ENCODE measurements at regions not wholly inside any gene's neighbourhood (a gene's known extent, or its start where the extent isn't known, plus 50 kb on each side); places are given as distances from the start of the nearest gene placed in this dataset.

- no peak overlapping the region for H3K4me3 ChIP-seq (ENCODE audit: low read depth, low read length)
- no peak for TF ChIP-seq CTCF (IDR thresholded peaks at IDR 0.05; ENCODE audit: low read depth, low read length)
Measured at GRCh38 chr5:117519957-117520500, 945.4 kb upstream of the SEMA6A start.

- TF ChIP-seq CTCF (IDR thresholded peaks at IDR 0.05; ENCODE audit: low read depth, low read length) = no peak
Measured at GRCh38 chr5:117504305-117504704, 929.7 kb upstream of the SEMA6A start.

DNA sequence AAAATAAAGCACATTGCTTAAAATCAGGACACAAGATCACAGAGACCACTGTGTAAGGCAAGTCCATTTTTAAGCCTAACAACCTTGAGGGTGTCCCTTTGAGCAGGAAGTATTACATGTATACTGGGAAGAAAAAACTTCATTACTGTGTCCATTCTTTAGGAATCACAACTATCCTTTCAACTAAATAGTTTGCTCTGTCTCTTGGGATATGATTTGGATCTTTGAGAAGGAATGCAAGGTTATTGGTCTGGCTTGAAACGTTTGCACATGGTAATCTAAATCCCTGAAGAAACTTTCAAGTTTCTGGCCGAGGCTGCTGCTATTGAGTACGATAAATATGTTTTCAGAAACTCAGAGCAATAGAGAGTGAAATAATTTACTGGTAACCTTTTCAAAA lies 923.0 kb upstream of the SEMA6A start:
- no peak for TF ChIP-seq CTCF (IDR thresholded peaks at IDR 0.05; ENCODE audit: low read depth, low read length)
- H3K4me3 ChIP-seq (ENCODE audit: low read depth, low read length) = no peak overlapping the region

More at GRCh38 chr5:117504305-117504704, 929.7 kb upstream of the SEMA6A start:
- H3K4me3 ChIP-seq (ENCODE audit: low read depth, low read length) = no peak overlapping the region

- no peak overlapping the region for H3K4me3 ChIP-seq (ENCODE audit: low read depth, low read length)
- TF ChIP-seq CTCF (IDR thresholded peaks at IDR 0.05; ENCODE audit: low read depth, low read length) = no peak
Measured at GRCh38 chr5:117496801-117497200, 922.2 kb upstream of the SEMA6A start.

DNA sequence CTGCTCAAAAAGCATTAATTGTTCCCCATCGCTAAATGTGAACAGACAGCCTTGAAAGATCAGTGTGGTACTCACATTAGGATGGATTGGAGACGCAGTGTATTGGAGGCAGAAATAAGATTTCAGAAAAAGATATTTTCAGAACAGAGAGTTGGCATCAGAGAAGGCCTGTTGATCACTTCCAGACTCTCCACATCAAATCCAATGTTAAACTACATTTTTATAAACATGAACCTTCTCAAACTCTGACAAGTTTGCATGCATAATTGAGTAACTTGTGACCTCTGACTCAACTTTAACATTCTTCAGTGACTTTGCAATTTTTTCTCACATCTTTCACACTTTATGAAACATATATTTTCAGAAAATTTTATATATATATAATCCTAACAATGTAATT lies 919.6 kb upstream of the SEMA6A start:
- TF ChIP-seq CTCF (IDR thresholded peaks at IDR 0.05; ENCODE audit: low read depth, low read length) = no peak
- no peak overlapping the region for H3K4me3 ChIP-seq (ENCODE audit: low read depth, low read length)

GRCh38 chr5:117488976-117489500 lies 914.4 kb upstream of the SEMA6A start:
- H3K4me3 ChIP-seq (ENCODE audit: low read depth, low read length) = no peak overlapping the region
- no peak for TF ChIP-seq CTCF (IDR thresholded peaks at IDR 0.05; ENCODE audit: low read depth, low read length)

DNA sequence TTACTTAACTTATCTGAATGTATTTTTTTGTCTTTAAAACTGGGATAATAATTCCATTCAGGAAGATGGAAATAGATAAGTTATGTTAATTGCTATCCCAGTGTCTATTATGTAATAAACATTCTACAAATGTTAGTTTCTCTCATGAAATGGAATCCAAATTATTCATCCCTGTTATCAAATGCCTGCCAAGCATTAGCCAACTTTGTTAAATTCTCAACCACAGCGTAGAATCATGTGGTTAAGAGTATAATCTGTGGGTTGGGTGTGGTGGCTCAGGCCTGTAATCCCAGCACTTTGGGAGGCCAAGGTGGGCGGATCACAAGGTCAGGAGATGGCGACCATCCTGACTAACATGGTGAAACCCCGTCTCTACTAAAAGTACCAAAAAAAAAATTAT lies 912.9 kb upstream of the SEMA6A start:
- TF ChIP-seq CTCF (IDR thresholded peaks at IDR 0.05; ENCODE audit: low read depth, low read length) = no peak
- H3K4me3 ChIP-seq (ENCODE audit: low read depth, low read length) = no peak overlapping the region

All from WI38 (cell line).